OCI-LY3 (cell line): ENCODE measurements at regions not wholly inside any gene's neighbourhood (a gene's known extent, or its start where the extent isn't known, plus 50 kb on each side); places are given as distances from the start of the nearest gene placed in this dataset.

Experiments
- EZH2phosphoT487 ChIP-seq: fragments of 200-600 bp; shearing (Covaris generic); IDR thresholded peaks from 2 replicates; pipeline ENCODE4 v1.6.1; 2018; ENCODE audit warnings: antibody characterized with exemption, mixed run types, low read depth
- TF ChIP-seq, protein P1 (sequence below): fragments of 200-600, 300-600 bp; sonication (generic); IDR thresholded peaks from 2 replicates; pipeline ENCODE4 v1.5.1; 2014; ENCODE audit warnings: antibody characterized with exemption, low read length, low read depth

DNA sequence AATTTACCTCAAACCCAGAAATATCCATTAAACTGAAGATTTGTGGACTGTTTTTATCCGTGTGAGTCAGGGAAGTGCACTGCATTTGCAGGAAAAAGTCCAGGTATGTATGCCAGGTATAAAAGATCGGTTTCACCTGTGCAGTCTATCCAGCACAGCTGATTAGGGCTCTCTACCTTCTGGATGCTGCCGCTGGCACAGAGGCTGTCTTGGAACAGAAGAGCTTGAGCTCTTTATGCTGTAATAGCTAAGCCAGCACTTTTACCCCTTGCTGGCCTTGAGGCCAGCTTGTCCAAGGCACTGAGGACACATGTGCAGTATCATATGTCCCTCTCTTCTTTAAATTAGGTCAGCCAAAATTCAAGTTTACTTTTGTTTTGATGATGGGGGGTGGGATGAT lies 851.0 kb downstream of the DIAPH3 start:
- TF ChIP-seq, protein P1, sequence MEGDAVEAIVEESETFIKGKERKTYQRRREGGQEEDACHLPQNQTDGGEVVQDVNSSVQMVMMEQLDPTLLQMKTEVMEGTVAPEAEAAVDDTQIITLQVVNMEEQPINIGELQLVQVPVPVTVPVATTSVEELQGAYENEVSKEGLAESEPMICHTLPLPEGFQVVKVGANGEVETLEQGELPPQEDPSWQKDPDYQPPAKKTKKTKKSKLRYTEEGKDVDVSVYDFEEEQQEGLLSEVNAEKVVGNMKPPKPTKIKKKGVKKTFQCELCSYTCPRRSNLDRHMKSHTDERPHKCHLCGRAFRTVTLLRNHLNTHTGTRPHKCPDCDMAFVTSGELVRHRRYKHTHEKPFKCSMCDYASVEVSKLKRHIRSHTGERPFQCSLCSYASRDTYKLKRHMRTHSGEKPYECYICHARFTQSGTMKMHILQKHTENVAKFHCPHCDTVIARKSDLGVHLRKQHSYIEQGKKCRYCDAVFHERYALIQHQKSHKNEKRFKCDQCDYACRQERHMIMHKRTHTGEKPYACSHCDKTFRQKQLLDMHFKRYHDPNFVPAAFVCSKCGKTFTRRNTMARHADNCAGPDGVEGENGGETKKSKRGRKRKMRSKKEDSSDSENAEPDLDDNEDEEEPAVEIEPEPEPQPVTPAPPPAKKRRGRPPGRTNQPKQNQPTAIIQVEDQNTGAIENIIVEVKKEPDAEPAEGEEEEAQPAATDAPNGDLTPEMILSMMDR: no peak
- no peak for TF ChIP-seq EZH2phosphoT487
